ACC112 (cell line): ENCODE measurements at regions not wholly inside any gene's neighbourhood (a gene's known extent, or its start where the extent isn't known, plus 50 kb on each side); places are given as distances from the start of the nearest gene placed in this dataset.

ENCODE experiments used
- H2AFZ ChIP-seq: fragments of 200-600 bp; sonication (generic); one replicate; pipeline ENCODE4 v1.6.0; 2017; ENCODE audit warnings: antibody characterized with exemption, low read length; ENCODE audit not compliant: unreplicated experiment
- H3K27ac ChIP-seq: fragments of 200-600 bp; sonication (generic); 2 replicates; pipeline ENCODE4 v1.5.1; 2014; ENCODE audit warnings: low read depth, mild to moderate bottlenecking, antibody characterized with exemption, low read length, moderate library complexity
- H3K27me3 ChIP-seq: fragments of 200-600 bp; sonication (generic); 2 replicates; pipeline ENCODE4 v1.6.1; 2014; ENCODE audit warnings: mild to moderate bottlenecking, antibody characterized with exemption, low read length, moderate library complexity, mixed read lengths; ENCODE audit not compliant: insufficient read depth
- H3K36me3 ChIP-seq: fragments of 200-600 bp; sonication (generic); 2 replicates; pipeline ENCODE4 v1.6.1; 2016; ENCODE audit warnings: mild to moderate bottlenecking, antibody characterized with exemption, low read length, moderate library complexity, mixed read lengths; ENCODE audit not compliant: insufficient read depth
- H3K4me1 ChIP-seq: fragments of 200-600 bp; sonication (generic); one replicate; pipeline ENCODE4 v1.6.1; 2016; ENCODE audit warnings: low read length, mixed read lengths; ENCODE audit not compliant: insufficient read depth, unreplicated experiment, control insufficient read depth
- H3K4me3 ChIP-seq: fragments of 200-600 bp; sonication (generic); 2 replicates; pipeline ENCODE4 v1.5.1; 2014; ENCODE audit warnings: mild to moderate bottlenecking, low read depth, low read length
- H3K79me2 ChIP-seq: fragments of 200-600 bp; sonication (generic); one replicate; pipeline ENCODE4 v1.6.0; 2016; ENCODE audit warnings: low read length; ENCODE audit not compliant: control insufficient read depth, unreplicated experiment, insufficient read depth

DNA sequence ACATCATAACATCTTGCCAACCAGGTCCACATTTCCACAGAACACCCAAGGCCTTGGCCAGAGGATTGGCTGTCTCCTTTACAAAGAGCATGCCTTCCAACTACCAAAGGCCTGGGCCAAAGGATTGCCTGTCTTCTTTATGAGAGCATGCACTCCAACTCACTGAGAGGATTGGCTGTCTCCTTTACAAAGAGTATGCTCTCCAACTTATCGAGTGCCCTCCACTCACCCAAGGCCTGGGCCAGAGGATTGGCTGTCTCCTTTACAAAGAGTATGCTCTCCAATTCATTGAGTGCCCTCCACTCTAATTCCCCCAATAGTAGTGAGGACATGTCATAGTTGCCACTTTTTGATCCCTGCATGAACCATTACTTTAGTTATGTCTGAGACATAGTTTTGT lies 79.9 kb upstream of the TAS2R1 start:
- Histone ChIP-seq H3K36me3 (no peaks in the 10 kb centered on the region), H3K4me1 (peaks cover 6% of the 10 kb centered on the region), H3K27me3 (no peaks in the 10 kb centered on the region), H2AFZ (no peak overlapping the region), H3K79me2 (no peaks in the 10 kb centered on the region), H3K27ac (no peak overlapping the region), H3K4me3 (no peak overlapping the region)

DNA sequence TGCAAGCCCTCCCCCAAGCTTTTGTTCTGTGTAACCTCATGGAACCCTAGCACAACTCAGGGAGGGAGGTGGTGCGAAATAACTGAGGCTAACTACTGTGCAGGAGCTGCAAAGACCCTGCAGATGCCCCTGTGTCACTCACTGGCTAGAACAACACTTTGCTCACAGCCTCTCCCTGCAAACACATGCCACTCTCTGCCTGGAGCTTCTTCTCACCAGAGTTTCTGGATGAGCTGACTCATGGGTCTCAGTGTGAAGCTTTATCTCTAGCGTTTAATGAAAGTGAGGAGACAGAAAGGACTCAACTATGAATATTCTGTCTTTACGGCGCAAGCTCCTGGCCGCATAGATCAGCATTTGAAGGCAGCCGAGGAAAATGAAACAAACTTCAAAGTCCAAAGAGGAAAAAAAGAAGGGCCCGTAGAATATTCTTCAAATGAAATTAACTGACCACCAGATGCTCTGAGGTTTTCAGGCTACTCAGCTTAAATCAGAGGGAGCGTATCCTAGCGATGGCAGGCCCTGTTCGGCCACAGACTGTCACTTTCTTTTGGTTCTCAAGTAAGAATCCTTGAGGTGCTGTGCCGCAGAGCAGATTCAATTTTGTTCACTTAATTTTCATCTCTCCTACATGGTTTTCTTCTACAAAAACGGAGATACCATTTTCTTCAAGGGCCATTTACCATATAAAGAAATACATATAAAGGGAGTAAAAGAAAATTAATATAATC lies 77.7 kb upstream of the TAS2R1 start:
- Histone ChIP-seq H3K36me3 (no peaks in the 10 kb centered on the region), H3K79me2 (no peaks in the 10 kb centered on the region), H2AFZ (no peak overlapping the region), H3K4me1 (peaks cover 4% of the 10 kb centered on the region), H3K4me3 (no peak overlapping the region), H3K27me3 (no peaks in the 10 kb centered on the region), H3K27ac (no peak overlapping the region)

DNA sequence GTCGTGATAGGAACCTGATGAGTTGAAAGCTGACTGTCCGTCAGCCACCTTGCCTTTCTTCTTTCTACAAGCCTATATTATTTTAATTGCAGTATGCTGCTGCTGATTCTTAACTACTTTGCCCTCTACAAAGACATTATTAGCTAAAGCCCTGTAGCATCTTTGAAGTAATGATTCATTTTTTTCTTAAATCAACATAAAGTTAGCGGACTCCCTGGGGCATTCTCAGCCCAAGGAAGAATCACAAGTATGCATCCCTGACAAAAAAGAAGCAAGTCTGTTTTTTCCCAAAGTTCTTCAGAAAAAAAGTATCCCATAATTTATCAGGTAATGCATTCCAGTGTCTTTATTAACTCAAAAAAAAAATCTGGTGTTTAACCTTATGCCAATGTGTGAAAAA lies 69.5 kb upstream of the TAS2R1 start:
- H2AFZ ChIP-seq, result no peak overlapping the region
- no peak overlapping the region for H3K27ac ChIP-seq
- no peak overlapping the region for H3K4me3 ChIP-seq
- no peaks in the 10 kb centered on the region for H3K27me3 ChIP-seq
- H3K36me3 ChIP-seq, result no peaks in the 10 kb centered on the region
- H3K4me1 ChIP-seq, result no peaks in the 10 kb centered on the region
- H3K79me2 ChIP-seq, result no peaks in the 10 kb centered on the region

- Histone ChIP-seq H3K79me2 (no peaks in the 10 kb centered on the region), H3K4me1 (no peaks in the 10 kb centered on the region), H3K36me3 (no peaks in the 10 kb centered on the region), H3K27ac (no peak overlapping the region), H3K27me3 (no peaks in the 10 kb centered on the region), H3K4me3 (no peak overlapping the region), H2AFZ (no peak overlapping the region)
These were observed 68.7 kb upstream of the TAS2R1 start for GRCh38 chr5:9698841-9699240.

- Histone ChIP-seq H3K4me3 (no peak overlapping the region), H3K4me1 (no peaks in the 10 kb centered on the region), H3K36me3 (no peaks in the 10 kb centered on the region), H3K27me3 (no peaks in the 10 kb centered on the region), H3K27ac (no peak overlapping the region), H2AFZ (no peak overlapping the region), H3K79me2 (no peaks in the 10 kb centered on the region)
These were observed 68.1 kb upstream of the TAS2R1 start for GRCh38 chr5:9698125-9698826.

DNA sequence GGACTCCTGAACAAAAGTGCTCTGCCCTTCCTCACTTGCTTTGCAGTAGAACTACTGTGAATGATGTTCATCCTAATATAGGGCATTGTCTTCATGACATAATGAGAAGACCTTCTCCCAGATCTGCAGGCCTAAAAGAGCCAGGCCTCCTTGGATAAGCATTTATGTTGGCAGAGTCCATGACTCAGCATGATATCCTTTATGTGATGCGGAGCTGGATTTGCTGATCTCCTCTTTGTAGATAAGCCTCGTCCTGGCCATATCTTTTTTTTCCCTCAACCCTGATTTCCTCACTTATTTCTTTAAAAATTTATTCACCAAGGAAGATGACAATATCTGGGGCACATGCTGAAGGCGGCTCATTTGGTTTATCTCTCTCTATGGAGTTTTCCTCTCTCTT lies 62.4 kb upstream of the TAS2R1 start:
- H3K36me3 ChIP-seq, result no peaks in the 10 kb centered on the region
- H3K27ac ChIP-seq, result no peak overlapping the region
- H3K4me3 ChIP-seq, result no peak overlapping the region
- no peaks in the 10 kb centered on the region for H3K27me3 ChIP-seq
- no peaks in the 10 kb centered on the region for H3K79me2 ChIP-seq
- H3K4me1 ChIP-seq, result no peaks in the 10 kb centered on the region
- H2AFZ ChIP-seq, result no peak overlapping the region

DNA sequence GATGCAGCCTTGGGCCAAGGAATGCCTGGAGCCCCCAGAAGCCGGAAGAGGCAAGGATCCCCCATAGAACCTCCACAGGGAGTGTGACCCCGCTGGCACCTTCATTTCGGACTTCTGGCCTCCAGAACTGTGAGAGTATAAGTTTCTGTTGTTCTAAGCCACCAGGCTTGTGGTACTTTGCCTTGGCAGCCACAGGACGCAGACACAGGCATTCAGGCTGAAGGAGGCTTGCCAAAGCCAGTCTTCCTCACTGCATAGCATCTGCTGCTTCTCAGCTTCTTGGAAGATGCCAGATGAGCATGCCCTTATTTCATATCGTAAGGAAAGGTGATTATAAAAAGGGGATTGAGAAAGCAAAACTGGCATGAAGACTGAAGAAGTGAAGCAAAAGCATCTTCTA lies 61.1 kb upstream of the TAS2R1 start:
- no peak overlapping the region for H2AFZ ChIP-seq
- no peaks in the 10 kb centered on the region for H3K36me3 ChIP-seq
- H3K4me1 ChIP-seq, result no peaks in the 10 kb centered on the region
- no peaks in the 10 kb centered on the region for H3K27me3 ChIP-seq
- H3K79me2 ChIP-seq, result no peaks in the 10 kb centered on the region
- H3K27ac ChIP-seq, result no peak overlapping the region
- H3K4me3 ChIP-seq, result no peak overlapping the region

DNA sequence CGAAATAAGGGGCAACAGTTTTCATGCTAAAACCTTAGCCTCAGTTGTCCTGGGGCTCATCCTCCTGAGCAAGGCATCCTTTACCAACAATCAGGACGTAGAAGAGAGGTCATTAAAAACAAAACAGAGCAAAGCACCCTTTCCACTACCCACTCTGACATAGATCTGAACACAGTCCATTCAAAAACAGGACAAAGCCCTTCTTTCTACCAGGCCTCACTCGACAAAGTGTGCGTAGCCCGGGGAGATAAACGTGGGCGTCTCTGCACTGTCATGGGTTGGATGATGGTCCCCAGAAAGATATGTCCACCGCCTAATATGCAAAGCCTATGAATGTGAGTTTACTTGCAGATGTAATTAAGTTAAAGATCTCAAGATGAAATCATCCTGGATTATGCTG lies 60.6 kb upstream of the TAS2R1 start:
- no peak overlapping the region for H2AFZ ChIP-seq
- peaks cover 4% of the 10 kb centered on the region for H3K4me1 ChIP-seq
- H3K27me3 ChIP-seq, result no peaks in the 10 kb centered on the region
- H3K36me3 ChIP-seq, result no peaks in the 10 kb centered on the region
- no peak overlapping the region for H3K27ac ChIP-seq
- no peaks in the 10 kb centered on the region for H3K79me2 ChIP-seq
- no peak overlapping the region for H3K4me3 ChIP-seq

DNA sequence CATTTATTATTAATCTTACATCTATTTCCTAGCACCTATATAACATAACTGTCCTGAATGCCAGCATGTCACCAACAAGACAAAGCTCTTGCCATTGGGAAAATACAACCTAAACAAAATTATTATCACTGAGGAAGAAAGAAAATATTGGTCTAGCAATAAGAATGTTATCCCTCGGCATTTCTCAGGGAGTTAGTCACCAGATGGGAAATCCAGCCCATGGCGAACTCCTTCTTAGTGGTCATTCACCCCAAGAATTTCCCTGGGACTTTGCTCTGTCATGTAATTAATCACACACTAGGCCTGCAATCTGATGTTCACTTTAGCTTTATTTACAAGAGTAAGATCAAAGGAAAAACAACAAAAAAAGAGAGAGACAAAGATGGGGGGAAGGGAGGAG lies 56.1 kb upstream of the TAS2R1 start:
- peaks cover 5% of the 10 kb centered on the region for H3K4me1 ChIP-seq
- H2AFZ ChIP-seq, result peak overlapping the region; percentile 43
- no peaks in the 10 kb centered on the region for H3K79me2 ChIP-seq
- H3K27me3 ChIP-seq, result no peaks in the 10 kb centered on the region
- peak overlapping the region; percentile 69 for H3K27ac ChIP-seq
- H3K36me3 ChIP-seq, result no peaks in the 10 kb centered on the region
- peak overlapping the region; percentile 18; the same call in 1 of the 2 replicates for H3K4me3 ChIP-seq

- Histone ChIP-seq H3K27ac (no peak overlapping the region), H3K36me3 (no peaks in the 10 kb centered on the region), H3K4me3 (no peak overlapping the region), H3K27me3 (no peaks in the 10 kb centered on the region), H3K79me2 (no peaks in the 10 kb centered on the region), H2AFZ (no peak overlapping the region), H3K4me1 (peaks cover 5% of the 10 kb centered on the region)
These were observed 51.6 kb upstream of the TAS2R1 start for GRCh38 chr5:9681706-9682105.
